CD8-positive, alpha-beta memory T cell (primary cell): ENCODE measurements at regions not wholly inside any gene's neighbourhood (a gene's known extent, or its start where the extent isn't known, plus 50 kb on each side); places are given as distances from the start of the nearest gene placed in this dataset.
A peak's percentile ranks its signal among the peaks of the same experiment; 100 is the strongest.

Experiments used
- CTCF ChIA-PET: fragments of 350-600 bp; sonication (Branson Sonifier 250); formaldehyde crosslinking; loops from one replicate; lab custom pipeline; 2021; ENCODE audit warnings: antibody characterized with exemption; lab: Charles Lee
- POLR2A ChIA-PET: fragments of 350-600 bp; sonication (Branson Sonifier 250); formaldehyde crosslinking; loops from one replicate; lab custom pipeline; 2021; ENCODE audit warnings: antibody characterized with exemption; lab: Charles Lee
- DNase-seq, 5 donors: peaks; one replicate each; pipeline versions ENCODE4 v3.0.0 to v3.0.0-alpha.2; 2020 to 2022; ENCODE audit warnings: mixed read lengths in 1 of 5
- H3K27ac ChIP-seq: one replicate; pipeline ENCODE4 v1.7.0; 2013; ENCODE audit warnings: low read depth, mild to moderate bottlenecking, low read length, moderate library complexity
- H3K27me3 ChIP-seq: 2 replicates; pipeline ENCODE4 v1.7.0; 2013; ENCODE audit warnings: low read length, mild to moderate bottlenecking; ENCODE audit not compliant: insufficient read depth, poor library complexity, severe bottlenecking
- H3K36me3 ChIP-seq: 2 replicates; pipeline ENCODE4 v1.7.0; 2013; ENCODE audit warnings: mild to moderate bottlenecking, low read length, moderate library complexity; ENCODE audit not compliant: insufficient read depth
- H3K4me1 ChIP-seq: 2 replicates; pipeline ENCODE4 v1.7.0; 2013; ENCODE audit warnings: mild to moderate bottlenecking, low read length, moderate library complexity; ENCODE audit not compliant: insufficient read depth
- H3K4me3 ChIP-seq: 2 replicates; pipeline ENCODE4 v1.7.0; 2013; ENCODE audit warnings: mild to moderate bottlenecking, low read length
- H3K9me3 ChIP-seq: 2 replicates; pipeline ENCODE4 v1.7.0; 2013; ENCODE audit warnings: mild to moderate bottlenecking, low read length
- H3K27ac Mint-ChIP-seq, 8 donors: one replicate each; pipeline ENCODE4 v1.8.0; 2020 to 2021; ENCODE audit warnings: mixed read lengths in 8 of 8, mild to moderate bottlenecking in 6 of 8, inconsistent platforms in 3 of 8, moderate library complexity in 3 of 8
- H3K27me3 Mint-ChIP-seq, 2 donors: one replicate each; pipeline ENCODE4 v1.8.0; 2020 to 2021; ENCODE audit warnings: mixed read lengths in 2 of 2, mild to moderate bottlenecking in 1 of 2, moderate library complexity in 1 of 2
- H3K36me3 Mint-ChIP-seq, 3 donors: one replicate each; pipeline ENCODE4 v1.8.0; 2020 to 2021; ENCODE audit warnings: mixed read lengths in 3 of 3, inconsistent platforms in 1 of 3, mild to moderate bottlenecking in 1 of 3
- H3K4me1 Mint-ChIP-seq, 3 donors: one replicate each; pipeline ENCODE4 v1.8.0; 2020 to 2021; ENCODE audit warnings: mixed read lengths in 3 of 3, inconsistent platforms in 1 of 3, mild to moderate bottlenecking in 1 of 3
- H3K4me3 Mint-ChIP-seq, 7 donors: one replicate each; pipeline ENCODE4 v1.8.0; 2020 to 2021; ENCODE audit warnings: mixed read lengths in 7 of 7, mild to moderate bottlenecking in 6 of 7, moderate library complexity in 4 of 7, inconsistent platforms in 2 of 7
- H3K9me3 Mint-ChIP-seq, 5 donors: one replicate each; pipeline ENCODE4 v1.8.0; 2020 to 2022; ENCODE audit warnings: mixed read lengths in 5 of 5, mild to moderate bottlenecking in 3 of 5, moderate library complexity in 2 of 5, inconsistent platforms in 1 of 5

- CTCF ChIA-PET: no interaction called here
- Histone ChIP-seq H3K27me3 (no peaks in the 10 kb centered on the region), H3K4me3 (no peak overlapping the region), H3K36me3 (no peaks in the 10 kb centered on the region), H3K4me1 (no peaks in the 10 kb centered on the region), H3K9me3 (no peaks in the 10 kb centered on the region), H3K27ac (no peak overlapping the region)
- no peak overlapping the region for H3K4me3 Mint-ChIP-seq
- H3K36me3 Mint-ChIP-seq: no peaks in the 10 kb centered on the region
- peaks cover 0 to 4% (median 0%) of the 10 kb centered on the region in 5 donors for H3K9me3 Mint-ChIP-seq
- peaks cover 6 to 7% of the 10 kb centered on the region in 2 donors for H3K27me3 Mint-ChIP-seq
- DNase-seq: no peak
- no peak overlapping the region for H3K27ac Mint-ChIP-seq
- POLR2A ChIA-PET: no interaction called here
- no peaks in the 10 kb centered on the region for H3K4me1 Mint-ChIP-seq
These were observed 126.0 kb downstream of the GLI2 start for GRCh38 chr2:120861576-120862191.

GRCh38 chr2:120862201-120863060, 126.8 kb downstream of the GLI2 start:
- peaks cover 6 to 7% of the 10 kb centered on the region in 2 donors for H3K27me3 Mint-ChIP-seq
- no peaks in the 10 kb centered on the region for H3K4me1 Mint-ChIP-seq
- Histone ChIP-seq H3K4me3 (no peak overlapping the region), H3K4me1 (no peaks in the 10 kb centered on the region), H3K27me3 (no peaks in the 10 kb centered on the region), H3K9me3 (no peaks in the 10 kb centered on the region), H3K27ac (no peak overlapping the region), H3K36me3 (no peaks in the 10 kb centered on the region)
- ChIA-PET CTCF (no interaction called here), POLR2A (no interaction called here)
- H3K9me3 Mint-ChIP-seq: peaks cover 0 to 4% (median 0%) of the 10 kb centered on the region in 5 donors
- peak overlapping the region in 1 of 8 donors; percentile 24 for H3K27ac Mint-ChIP-seq
- no peak overlapping the region for H3K4me3 Mint-ChIP-seq
- H3K36me3 Mint-ChIP-seq: no peaks in the 10 kb centered on the region
- no peak for DNase-seq

GRCh38 chr2:120863146-120863545, 127.5 kb downstream of the GLI2 start:
- ChIA-PET POLR2A (no interaction called here), CTCF (no interaction called here)
- Mint-ChIP-seq H3K4me1 (no peaks in the 10 kb centered on the region), H3K4me3 (no peak overlapping the region), H3K27me3 (peaks cover 6 to 9% of the 10 kb centered on the region in 2 donors), H3K9me3 (peaks cover 0 to 4% (median 0%) of the 10 kb centered on the region in 5 donors), H3K36me3 (no peaks in the 10 kb centered on the region), H3K27ac (no peak overlapping the region)
- Histone ChIP-seq H3K27ac (no peak overlapping the region), H3K36me3 (no peaks in the 10 kb centered on the region), H3K4me1 (no peaks in the 10 kb centered on the region), H3K9me3 (no peaks in the 10 kb centered on the region), H3K27me3 (no peaks in the 10 kb centered on the region), H3K4me3 (no peak overlapping the region)
- no peak for DNase-seq

- Histone ChIP-seq H3K9me3 (no peaks in the 10 kb centered on the region), H3K36me3 (no peaks in the 10 kb centered on the region), H3K27me3 (no peaks in the 10 kb centered on the region), H3K27ac (no peak overlapping the region), H3K4me1 (no peaks in the 10 kb centered on the region), H3K4me3 (no peak overlapping the region)
- H3K36me3 Mint-ChIP-seq: no peaks in the 10 kb centered on the region
- H3K4me3 Mint-ChIP-seq: no peak overlapping the region
- no peaks in the 10 kb centered on the region for H3K4me1 Mint-ChIP-seq
- no peak for DNase-seq
- H3K9me3 Mint-ChIP-seq: peaks cover 0 to 4% (median 0%) of the 10 kb centered on the region in 5 donors
- ChIA-PET POLR2A (no interaction called here), CTCF (no interaction called here)
- H3K27me3 Mint-ChIP-seq: peaks cover 10 to 16% of the 10 kb centered on the region in 2 donors
- no peak overlapping the region for H3K27ac Mint-ChIP-seq
These were observed 128.1 kb downstream of the GLI2 start for GRCh38 chr2:120863661-120864320.

GRCh38 chr2:120864981-120865380, 129.3 kb downstream of the GLI2 start:
- H3K4me3 Mint-ChIP-seq: no peak overlapping the region
- Histone ChIP-seq H3K4me1 (no peaks in the 10 kb centered on the region), H3K27me3 (no peaks in the 10 kb centered on the region), H3K27ac (no peak overlapping the region), H3K36me3 (no peaks in the 10 kb centered on the region), H3K9me3 (no peaks in the 10 kb centered on the region), H3K4me3 (no peak overlapping the region)
- H3K27ac Mint-ChIP-seq: no peak overlapping the region
- no peaks in the 10 kb centered on the region for H3K4me1 Mint-ChIP-seq
- ChIA-PET CTCF (no interaction called here), POLR2A (no interaction called here)
- no peaks in the 10 kb centered on the region for H3K36me3 Mint-ChIP-seq
- no peak for DNase-seq
- H3K27me3 Mint-ChIP-seq: peaks cover 21 to 24% of the 10 kb centered on the region in 2 donors
- peaks cover 0 to 4% (median 0%) of the 10 kb centered on the region in 5 donors for H3K9me3 Mint-ChIP-seq

GRCh38 chr2:120865656-120866055, 130.0 kb downstream of the GLI2 start:
- no peak for DNase-seq
- Mint-ChIP-seq H3K27ac (no peak overlapping the region), H3K9me3 (peaks cover 0 to 4% (median 0%) of the 10 kb centered on the region in 5 donors), H3K4me1 (no peaks in the 10 kb centered on the region), H3K4me3 (no peak overlapping the region), H3K27me3 (peaks cover 22 to 24% of the 10 kb centered on the region in 2 donors), H3K36me3 (no peaks in the 10 kb centered on the region)
- Histone ChIP-seq H3K9me3 (no peaks in the 10 kb centered on the region), H3K36me3 (no peaks in the 10 kb centered on the region), H3K4me1 (no peaks in the 10 kb centered on the region), H3K27ac (no peak overlapping the region), H3K4me3 (no peak overlapping the region), H3K27me3 (no peaks in the 10 kb centered on the region)
- CTCF ChIA-PET: no interaction called here
- POLR2A ChIA-PET: no interaction called here

GRCh38 chr2:120866071-120866470, 130.4 kb downstream of the GLI2 start:
- Histone ChIP-seq H3K27me3 (no peaks in the 10 kb centered on the region), H3K36me3 (no peaks in the 10 kb centered on the region), H3K27ac (no peak overlapping the region), H3K9me3 (no peaks in the 10 kb centered on the region), H3K4me1 (no peaks in the 10 kb centered on the region), H3K4me3 (no peak overlapping the region)
- H3K4me3 Mint-ChIP-seq: no peak overlapping the region
- POLR2A ChIA-PET: no interaction called here
- peaks cover 22 to 24% of the 10 kb centered on the region in 2 donors for H3K27me3 Mint-ChIP-seq
- no peak for DNase-seq
- H3K9me3 Mint-ChIP-seq: peaks cover 0 to 4% (median 0%) of the 10 kb centered on the region in 5 donors
- no peaks in the 10 kb centered on the region for H3K36me3 Mint-ChIP-seq
- CTCF ChIA-PET: no interaction called here
- no peaks in the 10 kb centered on the region for H3K4me1 Mint-ChIP-seq
- H3K27ac Mint-ChIP-seq: no peak overlapping the region
